ENCODE measurements at regions not wholly inside any gene's neighbourhood (a gene's known extent, or its start where the extent isn't known, plus 50 kb on each side); places are given as distances from the start of the nearest gene placed in this dataset.

DNA sequence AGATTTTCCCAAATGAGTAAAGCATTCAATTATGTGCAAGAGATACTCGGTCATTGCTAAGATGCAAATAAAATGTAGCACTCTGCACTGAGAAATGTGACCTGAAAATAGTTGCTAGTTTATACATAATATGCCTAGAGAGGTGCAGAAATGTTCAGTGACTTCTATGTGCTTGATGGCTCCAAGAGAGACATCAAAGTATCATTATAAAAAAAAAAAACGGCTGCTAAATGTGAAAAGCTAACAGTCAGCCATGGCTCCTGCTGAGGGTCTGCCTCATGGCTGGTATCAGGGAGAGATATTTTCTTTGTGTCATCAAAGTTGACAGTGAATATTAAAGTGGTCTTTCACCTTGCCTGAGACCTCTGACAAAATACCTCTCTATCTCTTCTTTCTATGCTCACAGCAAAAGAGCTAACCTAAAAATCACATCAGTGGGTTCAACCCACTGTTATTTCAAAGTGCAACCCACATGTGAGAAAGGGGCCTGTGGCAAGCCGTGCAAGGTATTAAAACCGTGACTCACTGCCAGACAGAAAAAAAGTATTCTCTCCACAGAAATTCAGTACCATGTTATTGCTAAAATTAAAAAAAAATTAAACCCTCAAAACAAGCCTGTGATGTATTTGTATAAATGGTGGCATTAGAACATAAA is 259.0 kb downstream of the HIVEP2 start:
- TF ChIP-seq, protein P1, sequence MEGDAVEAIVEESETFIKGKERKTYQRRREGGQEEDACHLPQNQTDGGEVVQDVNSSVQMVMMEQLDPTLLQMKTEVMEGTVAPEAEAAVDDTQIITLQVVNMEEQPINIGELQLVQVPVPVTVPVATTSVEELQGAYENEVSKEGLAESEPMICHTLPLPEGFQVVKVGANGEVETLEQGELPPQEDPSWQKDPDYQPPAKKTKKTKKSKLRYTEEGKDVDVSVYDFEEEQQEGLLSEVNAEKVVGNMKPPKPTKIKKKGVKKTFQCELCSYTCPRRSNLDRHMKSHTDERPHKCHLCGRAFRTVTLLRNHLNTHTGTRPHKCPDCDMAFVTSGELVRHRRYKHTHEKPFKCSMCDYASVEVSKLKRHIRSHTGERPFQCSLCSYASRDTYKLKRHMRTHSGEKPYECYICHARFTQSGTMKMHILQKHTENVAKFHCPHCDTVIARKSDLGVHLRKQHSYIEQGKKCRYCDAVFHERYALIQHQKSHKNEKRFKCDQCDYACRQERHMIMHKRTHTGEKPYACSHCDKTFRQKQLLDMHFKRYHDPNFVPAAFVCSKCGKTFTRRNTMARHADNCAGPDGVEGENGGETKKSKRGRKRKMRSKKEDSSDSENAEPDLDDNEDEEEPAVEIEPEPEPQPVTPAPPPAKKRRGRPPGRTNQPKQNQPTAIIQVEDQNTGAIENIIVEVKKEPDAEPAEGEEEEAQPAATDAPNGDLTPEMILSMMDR (IDR thresholded peaks at IDR 0.05): no peak
- TF ChIP-seq ZNF121 (CRISPR knock-in tag; IDR thresholded peaks at IDR 0.05) (no peak), CREB1 (CRISPR knock-in tag; IDR thresholded peaks at IDR 0.05) (no peak), GTF2I (CRISPR knock-in tag; conservative IDR thresholded peaks at IDR 0.05) (no peak), NFYB (CRISPR knock-in tag; conservative IDR thresholded peaks at IDR 0.05; ENCODE audit: low read depth) (no peak), IRF2 (CRISPR knock-in tag; IDR thresholded peaks at IDR 0.05; ENCODE audit: borderline replicate concordance, low read depth) (no peak), CBFB (CRISPR knock-in tag; IDR thresholded peaks at IDR 0.05; ENCODE audit: low read depth) (no peak), ZNF671 (CRISPR knock-in tag; IDR thresholded peaks at IDR 0.05) (no peak), ETV6 (CRISPR knock-in tag; IDR thresholded peaks at IDR 0.05) (no peak), FOXK1 (CRISPR knock-in tag; IDR thresholded peaks at IDR 0.05) (no peak)
- TF ChIP-seq, protein P2, sequence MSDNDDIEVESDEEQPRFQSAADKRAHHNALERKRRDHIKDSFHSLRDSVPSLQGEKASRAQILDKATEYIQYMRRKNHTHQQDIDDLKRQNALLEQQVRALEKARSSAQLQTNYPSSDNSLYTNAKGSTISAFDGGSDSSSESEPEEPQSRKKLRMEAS (CRISPR knock-in tag; IDR thresholded peaks at IDR 0.05): no peak

Data from WTC11 (cell line).